Stimulated activated CD4-positive, alpha-beta T cell treated with anti-CD3 and anti-CD28 coated beads, TNF-alpha, amount 100 ng/mL, for 48 hours (primary cell): ENCODE measurements at regions not wholly inside any gene's neighbourhood (a gene's known extent, or its start where the extent isn't known, plus 50 kb on each side); places are given as distances from the start of the nearest gene placed in this dataset.
"Not testable (repeated sequence)": the region's sequence is repeated elsewhere in the genome, so short reads cannot be mapped to it uniquely, and the experiment has no call there.

Source experiments
- DNase-seq, 3 donors: peaks; one replicate each; pipeline ENCODE4 v3.0.0-alpha.2; 2020; ENCODE audit warnings: low read depth in 3 of 3

GRCh38 chr11:80702264-80702663, 1261.4 kb upstream of the TENM4 start:
- no peak for DNase-seq

- no peak for DNase-seq
These were observed 1259.6 kb upstream of the TENM4 start for GRCh38 chr11:80700386-80700785.

GRCh38 chr11:80699406-80700177, 1258.8 kb upstream of the TENM4 start:
- not testable (repeated sequence) for DNase-seq

- no peak for DNase-seq
These were observed 1257.8 kb upstream of the TENM4 start for GRCh38 chr11:80698637-80699036.

- no peak for DNase-seq
These were observed 1253.6 kb upstream of the TENM4 start for GRCh38 chr11:80694385-80694784.

- no peak for DNase-seq
These were observed 1247.1 kb upstream of the TENM4 start for GRCh38 chr11:80687941-80688340.

- DNase-seq: no peak
These were observed 1246.1 kb upstream of the TENM4 start for GRCh38 chr11:80686889-80687288.

GRCh38 chr11:80673566-80673965, 1232.7 kb upstream of the TENM4 start:
- DNase-seq: no peak

GRCh38 chr11:80669620-80670019, 1228.8 kb upstream of the TENM4 start:
- no peak for DNase-seq

GRCh38 chr11:80668039-80668438, 1227.2 kb upstream of the TENM4 start:
- DNase-seq: no peak

GRCh38 chr11:80655834-80656233, 1215.0 kb upstream of the TENM4 start:
- no peak for DNase-seq

- DNase-seq: no peak
These were observed 1210.1 kb upstream of the TENM4 start for GRCh38 chr11:80650966-80651365.

- no peak for DNase-seq
These were observed 1208.4 kb upstream of the TENM4 start for GRCh38 chr11:80649186-80649585.

GRCh38 chr11:80638296-80638695, 1197.5 kb upstream of the TENM4 start:
- no peak for DNase-seq

- DNase-seq: no peak
These were observed 1196.7 kb upstream of the TENM4 start for GRCh38 chr11:80637571-80637970.

- no peak for DNase-seq
These were observed 1196.2 kb upstream of the TENM4 start for GRCh38 chr11:80636999-80637398.

GRCh38 chr11:80635178-80635577, 1194.3 kb upstream of the TENM4 start:
- DNase-seq: no peak

- DNase-seq: no peak
These were observed 1191.9 kb upstream of the TENM4 start for GRCh38 chr11:80632691-80633090.

GRCh38 chr11:80632156-80632555, 1191.3 kb upstream of the TENM4 start:
- DNase-seq: no peak

- no peak for DNase-seq
These were observed 1188.6 kb upstream of the TENM4 start for GRCh38 chr11:80629466-80629865.

GRCh38 chr11:80627364-80627763, 1186.5 kb upstream of the TENM4 start:
- DNase-seq: no peak

- DNase-seq: no peak
These were observed 1185.9 kb upstream of the TENM4 start for GRCh38 chr11:80626721-80627120.

GRCh38 chr11:80625563-80625962, 1184.7 kb upstream of the TENM4 start:
- no peak for DNase-seq

- no peak for DNase-seq
These were observed 1181.0 kb upstream of the TENM4 start for GRCh38 chr11:80621871-80622270.
